ENCODE measurements at regions not wholly inside any gene's neighbourhood (a gene's known extent, or its start where the extent isn't known, plus 50 kb on each side); places are given as distances from the start of the nearest gene placed in this dataset.
A peak's percentile ranks its signal among the peaks of the same experiment; 100 is the strongest.

DNA sequence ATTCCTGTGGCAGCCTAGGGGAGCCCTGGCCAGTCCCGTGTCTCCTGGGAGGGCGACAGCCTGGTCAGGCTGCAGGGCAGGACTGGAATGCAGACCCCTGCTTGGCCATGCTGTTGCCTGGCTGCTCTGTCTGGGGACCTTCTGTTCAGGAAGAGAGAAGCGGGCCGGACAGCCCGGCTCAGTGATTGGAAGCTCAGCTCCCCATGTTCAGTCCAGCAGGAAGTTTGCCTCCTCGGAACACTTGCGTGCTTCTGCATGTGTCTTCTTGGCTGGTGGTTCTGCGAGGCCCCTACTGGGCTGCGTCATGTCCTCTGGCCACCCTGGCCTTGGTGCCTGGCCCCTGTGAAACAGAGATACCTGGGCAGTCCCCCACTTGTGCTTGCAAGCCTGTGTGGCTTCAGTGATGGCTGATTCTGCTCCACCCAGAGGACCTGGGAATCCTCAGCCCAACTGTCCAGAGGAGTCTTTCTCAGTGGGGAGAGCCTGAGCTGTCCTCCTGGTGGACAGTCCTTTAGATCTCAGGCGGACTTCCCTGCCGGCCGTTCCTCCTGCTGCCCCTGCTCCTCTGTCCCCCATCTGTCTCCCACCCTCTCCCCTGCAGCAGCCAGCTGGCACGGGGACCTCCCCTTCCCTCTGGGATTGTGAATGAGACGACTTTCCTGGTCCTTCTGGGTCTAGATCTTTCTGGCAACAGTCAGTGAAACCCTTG is 279.5 kb downstream of the SEC14L1 start:
- no TSS peak for BruUV-seq (replicated peaks)
- H3K36me3 ChIP-seq (ENCODE audit: low read depth), result no peaks in the 10 kb centered on the region
- H4K20me1 ChIP-seq (ENCODE audit: insufficient read depth), result peaks cover 44% of the 10 kb centered on the region
- no peaks in the 10 kb centered on the region for H3K27me3 ChIP-seq (ENCODE audit: insufficient read depth, low read depth)
- H3K9me3 ChIP-seq (ENCODE audit: insufficient read depth, low read depth), result no peaks in the 10 kb centered on the region
- no peak for TF ChIP-seq EZH2 (IDR thresholded peaks at IDR 0.05; ENCODE audit: low read depth)
- no peak for TF ChIP-seq CTCF (conservative IDR thresholded peaks at IDR 0.05)
- peaks cover 18% of the 10 kb centered on the region for H3K4me1 ChIP-seq (replicated peaks; ENCODE audit: insufficient read depth)
- no peak for DNase-seq
- intact Hi-C loops (cut with micrococcal nuclease; ENCODE audit: unreplicated experiment), result no loop called here
- ChIA-PET CTCF (interaction anchor here (0.6 kb wide), 1 partner anchor 962 kb away, joined by 3 read pairs; no protein-coding TSS in a partner anchor), POLR2A (ENCODE audit: unreplicated experiment) (no interaction called here)
- no peak overlapping the region for H3K4me2 ChIP-seq
- H3K4me3 ChIP-seq, result no peak overlapping the region
- H3F3A ChIP-seq (ENCODE audit: insufficient read depth, low read depth), result no peaks in the 10 kb centered on the region; the same call in 1 of the 2 replicates
- H3K9me2 ChIP-seq (ENCODE audit: insufficient read depth), result no peaks in the 10 kb centered on the region
- 0 out of 2 replicates have a peak, but pooled peaks cover 3% of the 10 kb centered on the region for H3K79me2 ChIP-seq (ENCODE audit: low read depth)
- no peak overlapping the region for H3K27ac ChIP-seq
- H2AFZ ChIP-seq, result no peak overlapping the region

- intact Hi-C loops (cut with micrococcal nuclease; ENCODE audit: unreplicated experiment), result no loop called here
- Histone ChIP-seq H3K27me3 (ENCODE audit: insufficient read depth, low read depth) (no peaks in the 10 kb centered on the region), H3K9me3 (ENCODE audit: insufficient read depth, low read depth) (no peaks in the 10 kb centered on the region), H3K27ac (no peak overlapping the region), H3K9me2 (ENCODE audit: insufficient read depth) (no peaks in the 10 kb centered on the region), H3F3A (ENCODE audit: insufficient read depth, low read depth) (no peaks in the 10 kb centered on the region; the same call in 1 of the 2 replicates), H3K36me3 (ENCODE audit: low read depth) (no peaks in the 10 kb centered on the region), H2AFZ (no peak overlapping the region), H3K4me1 (replicated peaks; ENCODE audit: insufficient read depth) (peaks cover 25% of the 10 kb centered on the region), H4K20me1 (ENCODE audit: insufficient read depth) (peaks cover 40% of the 10 kb centered on the region), H3K79me2 (ENCODE audit: low read depth) (0 out of 2 replicates have a peak, but pooled peaks cover 3% of the 10 kb centered on the region), H3K4me3 (no peak overlapping the region), H3K4me2 (no peak overlapping the region)
- DNase-seq, result peak in 1 of 2 experiments; percentile 59
- ChIA-PET POLR2A (ENCODE audit: unreplicated experiment) (interaction anchor here (0.6 to 0.7 kb wide), 2 partner anchors 8 to 167 kb away, joined by 3 read pairs; no protein-coding TSS in a partner anchor), CTCF (interaction anchor here (0.6 kb wide), 3 partner anchors 835 to 963 kb away, joined by 3 to 5 read pairs (median 4); no protein-coding TSS in a partner anchor)
- TF ChIP-seq CTCF (conservative IDR thresholded peaks at IDR 0.05) (no peak), EZH2 (IDR thresholded peaks at IDR 0.05; ENCODE audit: low read depth) (no peak)
- BruUV-seq (replicated peaks), result no TSS peak
Observed at GRCh38 chr17:77420804-77421629, 280.2 kb downstream of the SEC14L1 start.

GRCh38 chr17:77421630-77421972 is 280.8 kb downstream of the SEC14L1 start:
- H3K27ac ChIP-seq, result no peak overlapping the region

More at GRCh38 chr17:77421630-77421972, 280.8 kb downstream of the SEC14L1 start:
- ChIA-PET POLR2A (ENCODE audit: unreplicated experiment) (interaction anchor here (0.6 to 0.7 kb wide), 2 partner anchors 9 to 167 kb away, joined by 3 read pairs; no protein-coding TSS in a partner anchor), CTCF (interaction anchor here (0.6 kb wide), 1 partner anchor 835 kb away, joined by 5 read pairs; no protein-coding TSS in a partner anchor)
- H3K4me2 ChIP-seq, result no peak overlapping the region
- TSS peak; percentile 47 for BruUV-seq (replicated peaks)
- TF ChIP-seq EZH2 (IDR thresholded peaks at IDR 0.05; ENCODE audit: low read depth) (no peak), CTCF (conservative IDR thresholded peaks at IDR 0.05) (no peak)
- no peaks in the 10 kb centered on the region for H3K27me3 ChIP-seq (ENCODE audit: insufficient read depth, low read depth)
- H2AFZ ChIP-seq, result no peak overlapping the region
- DNase-seq, result no peak
- H3K9me2 ChIP-seq (ENCODE audit: insufficient read depth), result no peaks in the 10 kb centered on the region
- intact Hi-C loops (cut with micrococcal nuclease; ENCODE audit: unreplicated experiment), result no loop called here
- H3K36me3 ChIP-seq (ENCODE audit: low read depth), result no peaks in the 10 kb centered on the region
- H4K20me1 ChIP-seq (ENCODE audit: insufficient read depth), result peaks cover 36% of the 10 kb centered on the region
- no peak overlapping the region for H3K4me3 ChIP-seq
- peaks cover 5% of the 10 kb centered on the region; the same call in 1 of the 2 replicates for H3K79me2 ChIP-seq (ENCODE audit: low read depth)
- H3K9me3 ChIP-seq (ENCODE audit: insufficient read depth, low read depth), result no peaks in the 10 kb centered on the region
- no peaks in the 10 kb centered on the region; the same call in 1 of the 2 replicates for H3F3A ChIP-seq (ENCODE audit: insufficient read depth, low read depth)
- peaks cover 28% of the 10 kb centered on the region for H3K4me1 ChIP-seq (replicated peaks; ENCODE audit: insufficient read depth)
